ENCODE measurements at regions not wholly inside any gene's neighbourhood (a gene's known extent, or its start where the extent isn't known, plus 50 kb on each side); places are given as distances from the start of the nearest gene placed in this dataset.
A peak's percentile ranks its signal among the peaks of the same experiment; 100 is the strongest.

- DNase-seq (peak in 1 of 5 donors; percentile 0), FAIRE-seq (no peak)
- H3K4me1 ChIP-seq (ENCODE audit: control insufficient read depth in 2 of 3, insufficient read depth in 2 of 3, low read depth in 1 of 3, low read length in 3 of 3) = no peaks in the 10 kb centered on the region
- H3K36me3 ChIP-seq (ENCODE audit: control insufficient read depth in 2 of 3, insufficient read depth in 3 of 3, low read length in 3 of 3) = no peaks in the 10 kb centered on the region
- no peaks in the 10 kb centered on the region for H3K9me3 ChIP-seq (ENCODE audit: control insufficient read depth in 2 of 3, insufficient read depth in 1 of 3, low read length in 3 of 3)
- H3K27me3 ChIP-seq (ENCODE audit: control insufficient read depth, insufficient read depth, low read length) = no peaks in the 10 kb centered on the region
- TF ChIP-seq CTCF (IDR thresholded peaks at IDR 0.05; ENCODE audit: borderline replicate concordance, extremely low read depth, insufficient read depth) = no peak
- no peak overlapping the region for H3K4me3 ChIP-seq (ENCODE audit: low read length in 3 of 3)
- no peak overlapping the region for H3K27ac ChIP-seq (ENCODE audit: low read depth in 2 of 2, low read length in 2 of 2)
- intact Hi-C loops (cut with DNase I) = no loop called here
- no peak overlapping the region for H3K9ac ChIP-seq (ENCODE audit: low read length in 3 of 3)
Observed at GRCh38 chr5:101160002-101160401, 256.9 kb upstream of the ST8SIA4 start.

GRCh38 chr5:101159006-101159405 is 255.9 kb upstream of the ST8SIA4 start:
- no peak for TF ChIP-seq CTCF (IDR thresholded peaks at IDR 0.05; ENCODE audit: borderline replicate concordance, extremely low read depth, insufficient read depth)
- no peaks in the 10 kb centered on the region for H3K27me3 ChIP-seq (ENCODE audit: control insufficient read depth, insufficient read depth, low read length)
- no peaks in the 10 kb centered on the region for H3K36me3 ChIP-seq (ENCODE audit: control insufficient read depth in 2 of 3, insufficient read depth in 3 of 3, low read length in 3 of 3)
- intact Hi-C loops (cut with DNase I) = no loop called here
- no peak overlapping the region for H3K4me3 ChIP-seq (ENCODE audit: low read length in 3 of 3)
- DNase-seq = no peak
- H3K27ac ChIP-seq (ENCODE audit: low read depth in 2 of 2, low read length in 2 of 2) = no peak overlapping the region
- no peak for FAIRE-seq
- H3K4me1 ChIP-seq (ENCODE audit: control insufficient read depth in 2 of 3, insufficient read depth in 2 of 3, low read depth in 1 of 3, low read length in 3 of 3) = no peaks in the 10 kb centered on the region
- no peaks in the 10 kb centered on the region for H3K9me3 ChIP-seq (ENCODE audit: control insufficient read depth in 2 of 3, insufficient read depth in 1 of 3, low read length in 3 of 3)
- no peak overlapping the region for H3K9ac ChIP-seq (ENCODE audit: low read length in 3 of 3)

GRCh38 chr5:101153526-101153925 is 250.4 kb upstream of the ST8SIA4 start:
- H3K36me3 ChIP-seq (ENCODE audit: control insufficient read depth in 2 of 3, insufficient read depth in 3 of 3, low read length in 3 of 3) = no peaks in the 10 kb centered on the region
- H3K4me3 ChIP-seq (ENCODE audit: low read length in 3 of 3) = no peak overlapping the region
- no peaks in the 10 kb centered on the region for H3K27me3 ChIP-seq (ENCODE audit: control insufficient read depth, insufficient read depth, low read length)
- DNase-seq (no peak), FAIRE-seq (no peak)
- no peak for TF ChIP-seq CTCF (IDR thresholded peaks at IDR 0.05; ENCODE audit: borderline replicate concordance, extremely low read depth, insufficient read depth)
- H3K27ac ChIP-seq (ENCODE audit: low read depth in 2 of 2, low read length in 2 of 2) = no peak overlapping the region
- H3K9ac ChIP-seq (ENCODE audit: low read length in 3 of 3) = no peak overlapping the region
- intact Hi-C loops (cut with DNase I) = no loop called here
- no peaks in the 10 kb centered on the region for H3K9me3 ChIP-seq (ENCODE audit: control insufficient read depth in 2 of 3, insufficient read depth in 1 of 3, low read length in 3 of 3)
- no peaks in the 10 kb centered on the region for H3K4me1 ChIP-seq (ENCODE audit: control insufficient read depth in 2 of 3, insufficient read depth in 2 of 3, low read depth in 1 of 3, low read length in 3 of 3)

GRCh38 chr5:101143526-101143925 is 240.4 kb upstream of the ST8SIA4 start:
- intact Hi-C loops (cut with DNase I) = no loop called here
- TF ChIP-seq CTCF (IDR thresholded peaks at IDR 0.05; ENCODE audit: borderline replicate concordance, extremely low read depth, insufficient read depth) = no peak
- Histone ChIP-seq H3K4me3 (ENCODE audit: low read length in 3 of 3) (no peak overlapping the region), H3K9me3 (ENCODE audit: control insufficient read depth in 2 of 3, insufficient read depth in 1 of 3, low read length in 3 of 3) (no peaks in the 10 kb centered on the region), H3K9ac (ENCODE audit: low read length in 3 of 3) (no peak overlapping the region), H3K27ac (ENCODE audit: low read depth in 2 of 2, low read length in 2 of 2) (no peak overlapping the region), H3K27me3 (ENCODE audit: control insufficient read depth, insufficient read depth, low read length) (no peaks in the 10 kb centered on the region), H3K4me1 (ENCODE audit: control insufficient read depth in 2 of 3, insufficient read depth in 2 of 3, low read depth in 1 of 3, low read length in 3 of 3) (no peaks in the 10 kb centered on the region), H3K36me3 (ENCODE audit: control insufficient read depth in 2 of 3, insufficient read depth in 3 of 3, low read length in 3 of 3) (no peaks in the 10 kb centered on the region)
- no peak for DNase-seq
- FAIRE-seq = no peak
